HEK293 (cell line): ENCODE measurements at regions not wholly inside any gene's neighbourhood (a gene's known extent, or its start where the extent isn't known, plus 50 kb on each side); places are given as distances from the start of the nearest gene placed in this dataset.

Source experiments
- CTCF ChIA-PET: fragments of 350-600 bp; formaldehyde crosslinking; extraction: SDS; loops from one replicate; lab custom pipeline; 2021; ENCODE audit warnings: antibody characterized with exemption; lab: Yijun Ruan, JAX
- POLR2A ChIA-PET: fragments of 300-600 bp; formaldehyde crosslinking; extraction: SDS; loops from one replicate; lab custom pipeline; 2020; ENCODE audit warnings: antibody characterized with exemption, inconsistent platforms; lab: Yijun Ruan, JAX
- H3K27ac ChIP-seq: fragments of 200-500 bp; sonication (Bioruptor generic); 2 replicates; pipeline ENCODE4 v1.5.1; 2014; ENCODE audit warnings: low read depth, low read length, control low read depth, inconsistent platforms; ENCODE audit errors: extremely low read depth
- H3K36me3 ChIP-seq, 2 experiments: fragments of 200-500 bp in 1 of 2; sonication (Bioruptor generic) in 1 of 2; 1 replicate in 1 of 2; 2 replicates in 1 of 2; pipeline ENCODE4 v1.5.1; 2014 to 2017; ENCODE audit warnings: inconsistent platforms in 2 of 2, low read length in 2 of 2; ENCODE audit not compliant: control insufficient read depth in 2 of 2, insufficient read depth in 1 of 2
- H3K4me1 ChIP-seq: fragments of 200-500 bp; sonication (Bioruptor generic); 2 replicates; pipeline ENCODE4 v1.5.1; 2014; ENCODE audit warnings: mild to moderate bottlenecking, low read length, inconsistent platforms; ENCODE audit not compliant: control insufficient read depth, insufficient read depth
- H3K4me3 ChIP-seq: 2 replicates; pipeline ENCODE4 v1.5.1; 2011; ENCODE audit warnings: low read depth, mild to moderate bottlenecking, control low read depth, low read length, moderate library complexity
- H3K9me3 ChIP-seq: fragments of 200-500 bp; sonication (Bioruptor generic); 2 replicates; pipeline ENCODE4 v1.5.1; 2014; ENCODE audit warnings: low read depth, low read length, inconsistent platforms; ENCODE audit not compliant: control insufficient read depth, insufficient read depth
- GFI1B ChIP-seq: fragments of 450-650 bp; formaldehyde crosslinking; IDR thresholded peaks from 2 replicates; pipeline ENCODE4 v1.5.1; 2016; ENCODE audit warnings: missing biosample characterization, missing genetic modification characterization
- GLI4 ChIP-seq: fragments of 450-650 bp; formaldehyde crosslinking; IDR thresholded peaks from 2 replicates; pipeline ENCODE4 v1.5.1; 2016; ENCODE audit warnings: missing biosample characterization, missing genetic modification characterization
- GLIS2 ChIP-seq: fragments of 450-650 bp; formaldehyde crosslinking; IDR thresholded peaks from 2 replicates; pipeline ENCODE4 v1.5.1; 2016; ENCODE audit warnings: missing biosample characterization, missing genetic modification characterization
- MZF1 ChIP-seq: fragments of 450-650 bp; formaldehyde crosslinking; IDR thresholded peaks from 2 replicates; pipeline ENCODE4 v1.5.1; 2017; ENCODE audit warnings: missing biosample characterization, missing genetic modification characterization, borderline replicate concordance
- SCRT1 ChIP-seq: fragments of 450-650 bp; formaldehyde crosslinking; IDR thresholded peaks from 2 replicates; pipeline ENCODE4 v1.5.1; 2016; ENCODE audit warnings: missing biosample characterization, missing genetic modification characterization, borderline replicate concordance
- SP3 ChIP-seq: fragments of 450-650 bp; formaldehyde crosslinking; IDR thresholded peaks from 2 replicates; pipeline ENCODE4 v1.5.1; 2016; ENCODE audit warnings: missing biosample characterization, missing genetic modification characterization
- ZFP37 ChIP-seq: fragments of 450-650 bp; formaldehyde crosslinking; IDR thresholded peaks from 2 replicates; pipeline ENCODE4 v1.5.1; 2016; ENCODE audit warnings: missing biosample characterization, missing genetic modification characterization
- ZNF2 ChIP-seq: fragments of 450-650 bp; formaldehyde crosslinking; IDR thresholded peaks from 2 replicates; pipeline ENCODE4 v1.5.1; 2016; ENCODE audit warnings: missing biosample characterization, missing genetic modification characterization
- ZNF221 ChIP-seq: fragments of 450-650 bp; formaldehyde crosslinking; IDR thresholded peaks from 2 replicates; pipeline ENCODE4 v1.5.1; 2017; ENCODE audit warnings: missing biosample characterization, missing genetic modification characterization, borderline replicate concordance
- ZNF335 ChIP-seq: fragments of 450-650 bp; formaldehyde crosslinking; conservative IDR thresholded peaks from 2 replicates; pipeline ENCODE4 v1.5.1; 2016; ENCODE audit warnings: missing biosample characterization, missing genetic modification characterization
- ZNF391 ChIP-seq: fragments of 450-650 bp; formaldehyde crosslinking; IDR thresholded peaks from 2 replicates; pipeline ENCODE4 v1.5.1; 2016; ENCODE audit warnings: low read depth, missing biosample characterization, missing genetic modification characterization, borderline replicate concordance
- ZNF501 ChIP-seq: fragments of 450-650 bp; formaldehyde crosslinking; IDR thresholded peaks from 2 replicates; pipeline ENCODE4 v1.5.1; 2016; ENCODE audit warnings: missing biosample characterization, missing genetic modification characterization
- ZNF529 ChIP-seq: fragments of 450-650 bp; formaldehyde crosslinking; IDR thresholded peaks from 2 replicates; pipeline ENCODE4 v1.5.1; 2017; ENCODE audit warnings: missing genetic modification characterization, missing biosample characterization; ENCODE audit not compliant: insufficient replicate concordance
- ZNF670 ChIP-seq: fragments of 450-650 bp; formaldehyde crosslinking; IDR thresholded peaks from 2 replicates; pipeline ENCODE4 v1.5.1; 2016; ENCODE audit warnings: missing biosample characterization, missing genetic modification characterization, low read depth
- ZNF747 ChIP-seq: fragments of 450-650 bp; formaldehyde crosslinking; IDR thresholded peaks from 2 replicates; pipeline ENCODE4 v1.5.1; 2016; ENCODE audit warnings: missing biosample characterization, missing genetic modification characterization
- ZSCAN30 ChIP-seq: fragments of 450-650 bp; IDR thresholded peaks from 2 replicates; pipeline ENCODE4 v1.5.1; 2018; ENCODE audit warnings: missing biosample characterization, mild to moderate bottlenecking, missing genetic modification characterization, moderate library complexity
- TF ChIP-seq, protein P1 (sequence below): fragments of 450-650 bp; formaldehyde crosslinking; IDR thresholded peaks from 2 replicates; pipeline ENCODE4 v1.5.1; 2016; ENCODE audit warnings: missing biosample characterization, missing genetic modification characterization
- TF ChIP-seq, protein P2 (sequence below): fragments of 450-650 bp; formaldehyde crosslinking; IDR thresholded peaks from 2 replicates; pipeline ENCODE4 v1.5.1; 2016; ENCODE audit warnings: missing biosample characterization, missing genetic modification characterization, borderline replicate concordance
- TF ChIP-seq, protein P3 (sequence below): fragments of 450-650 bp; formaldehyde crosslinking; IDR thresholded peaks from 2 replicates; pipeline ENCODE4 v1.5.1; 2016; ENCODE audit warnings: missing biosample characterization, missing genetic modification characterization

DNA sequence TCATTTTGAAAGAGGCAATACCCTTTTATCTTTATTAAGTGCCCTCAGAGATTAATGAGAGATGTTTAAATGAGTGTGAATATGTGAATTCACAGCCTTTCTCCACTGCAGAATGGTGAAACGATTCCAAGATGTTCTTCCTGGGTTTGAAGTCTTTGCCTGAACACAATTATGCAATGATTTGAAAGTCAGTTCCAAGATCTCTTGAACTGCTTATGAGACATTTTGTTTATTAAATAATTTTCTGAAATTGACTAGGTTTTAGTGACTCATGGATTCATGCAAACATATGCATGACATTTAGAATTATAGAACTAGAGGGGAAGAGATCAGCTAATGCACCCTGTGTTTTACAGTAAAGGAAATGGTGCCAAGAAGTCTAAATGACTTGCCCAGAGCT, 118.1 kb upstream of the SLC38A2 start:
- POLR2A ChIA-PET: interaction anchor here (0.9 kb wide), 1 partner anchor 118 kb away, joined by 3 read pairs; the partner anchor contains the start of gene SLC38A2
- CTCF ChIA-PET: no interaction called here
- Histone ChIP-seq H3K9me3 (no peaks in the 10 kb centered on the region), H3K4me1 (peaks cover 12% of the 10 kb centered on the region), H3K36me3 (no peaks in the 10 kb centered on the region), H3K4me3 (no peak overlapping the region), H3K27ac (no peak overlapping the region)
- no peak for TF ChIP-seq ZNF391 (tag by site-specific recombination)
- no peak for TF ChIP-seq ZNF2 (tag by site-specific recombination)
- TF ChIP-seq MZF1: no peak
- TF ChIP-seq, protein P1, sequence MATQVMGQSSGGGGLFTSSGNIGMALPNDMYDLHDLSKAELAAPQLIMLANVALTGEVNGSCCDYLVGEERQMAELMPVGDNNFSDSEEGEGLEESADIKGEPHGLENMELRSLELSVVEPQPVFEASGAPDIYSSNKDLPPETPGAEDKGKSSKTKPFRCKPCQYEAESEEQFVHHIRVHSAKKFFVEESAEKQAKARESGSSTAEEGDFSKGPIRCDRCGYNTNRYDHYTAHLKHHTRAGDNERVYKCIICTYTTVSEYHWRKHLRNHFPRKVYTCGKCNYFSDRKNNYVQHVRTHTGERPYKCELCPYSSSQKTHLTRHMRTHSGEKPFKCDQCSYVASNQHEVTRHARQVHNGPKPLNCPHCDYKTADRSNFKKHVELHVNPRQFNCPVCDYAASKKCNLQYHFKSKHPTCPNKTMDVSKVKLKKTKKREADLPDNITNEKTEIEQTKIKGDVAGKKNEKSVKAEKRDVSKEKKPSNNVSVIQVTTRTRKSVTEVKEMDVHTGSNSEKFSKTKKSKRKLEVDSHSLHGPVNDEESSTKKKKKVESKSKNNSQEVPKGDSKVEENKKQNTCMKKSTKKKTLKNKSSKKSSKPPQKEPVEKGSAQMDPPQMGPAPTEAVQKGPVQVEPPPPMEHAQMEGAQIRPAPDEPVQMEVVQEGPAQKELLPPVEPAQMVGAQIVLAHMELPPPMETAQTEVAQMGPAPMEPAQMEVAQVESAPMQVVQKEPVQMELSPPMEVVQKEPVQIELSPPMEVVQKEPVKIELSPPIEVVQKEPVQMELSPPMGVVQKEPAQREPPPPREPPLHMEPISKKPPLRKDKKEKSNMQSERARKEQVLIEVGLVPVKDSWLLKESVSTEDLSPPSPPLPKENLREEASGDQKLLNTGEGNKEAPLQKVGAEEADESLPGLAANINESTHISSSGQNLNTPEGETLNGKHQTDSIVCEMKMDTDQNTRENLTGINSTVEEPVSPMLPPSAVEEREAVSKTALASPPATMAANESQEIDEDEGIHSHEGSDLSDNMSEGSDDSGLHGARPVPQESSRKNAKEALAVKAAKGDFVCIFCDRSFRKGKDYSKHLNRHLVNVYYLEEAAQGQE (tag by site-specific recombination): no peak
- TF ChIP-seq ZSCAN30 (tag by site-specific recombination): no peak
- TF ChIP-seq ZNF335 (tag by site-specific recombination): no peak
- TF ChIP-seq ZFP37 (tag by site-specific recombination): no peak
- TF ChIP-seq ZNF670: no peak
- no peak for TF ChIP-seq ZNF501

DNA sequence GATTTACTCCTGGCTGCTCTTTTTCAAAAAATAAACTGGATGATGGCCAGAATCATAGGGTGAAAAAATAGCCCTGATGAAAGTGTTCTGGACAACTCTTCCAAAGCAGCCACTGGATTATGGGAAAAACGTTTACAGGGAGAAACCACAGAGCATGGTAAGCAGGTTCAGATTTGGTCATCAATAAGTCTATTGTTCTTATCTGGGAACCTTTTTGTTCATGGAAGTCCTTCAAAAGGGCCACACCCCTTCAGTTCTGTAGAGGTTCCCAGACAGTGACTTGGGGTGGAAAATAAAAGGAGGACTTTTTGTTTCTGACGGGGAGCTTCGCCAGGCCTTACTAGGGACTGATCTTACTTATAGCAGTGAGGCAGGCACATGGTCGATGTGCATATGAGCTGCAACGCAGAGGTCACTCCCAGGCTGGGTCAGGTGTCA, 117.4 kb upstream of the SLC38A2 start:
- Histone ChIP-seq H3K4me1 (peaks cover 12% of the 10 kb centered on the region), H3K9me3 (no peaks in the 10 kb centered on the region), H3K36me3 (no peaks in the 10 kb centered on the region), H3K27ac (no peak overlapping the region), H3K4me3 (no peak overlapping the region)
- CTCF ChIA-PET: no interaction called here
- POLR2A ChIA-PET: interaction anchor here (0.9 kb wide), 1 partner anchor 117 kb away, joined by 3 read pairs; the partner anchor contains the start of gene SLC38A2
- TF ChIP-seq, protein P2, sequence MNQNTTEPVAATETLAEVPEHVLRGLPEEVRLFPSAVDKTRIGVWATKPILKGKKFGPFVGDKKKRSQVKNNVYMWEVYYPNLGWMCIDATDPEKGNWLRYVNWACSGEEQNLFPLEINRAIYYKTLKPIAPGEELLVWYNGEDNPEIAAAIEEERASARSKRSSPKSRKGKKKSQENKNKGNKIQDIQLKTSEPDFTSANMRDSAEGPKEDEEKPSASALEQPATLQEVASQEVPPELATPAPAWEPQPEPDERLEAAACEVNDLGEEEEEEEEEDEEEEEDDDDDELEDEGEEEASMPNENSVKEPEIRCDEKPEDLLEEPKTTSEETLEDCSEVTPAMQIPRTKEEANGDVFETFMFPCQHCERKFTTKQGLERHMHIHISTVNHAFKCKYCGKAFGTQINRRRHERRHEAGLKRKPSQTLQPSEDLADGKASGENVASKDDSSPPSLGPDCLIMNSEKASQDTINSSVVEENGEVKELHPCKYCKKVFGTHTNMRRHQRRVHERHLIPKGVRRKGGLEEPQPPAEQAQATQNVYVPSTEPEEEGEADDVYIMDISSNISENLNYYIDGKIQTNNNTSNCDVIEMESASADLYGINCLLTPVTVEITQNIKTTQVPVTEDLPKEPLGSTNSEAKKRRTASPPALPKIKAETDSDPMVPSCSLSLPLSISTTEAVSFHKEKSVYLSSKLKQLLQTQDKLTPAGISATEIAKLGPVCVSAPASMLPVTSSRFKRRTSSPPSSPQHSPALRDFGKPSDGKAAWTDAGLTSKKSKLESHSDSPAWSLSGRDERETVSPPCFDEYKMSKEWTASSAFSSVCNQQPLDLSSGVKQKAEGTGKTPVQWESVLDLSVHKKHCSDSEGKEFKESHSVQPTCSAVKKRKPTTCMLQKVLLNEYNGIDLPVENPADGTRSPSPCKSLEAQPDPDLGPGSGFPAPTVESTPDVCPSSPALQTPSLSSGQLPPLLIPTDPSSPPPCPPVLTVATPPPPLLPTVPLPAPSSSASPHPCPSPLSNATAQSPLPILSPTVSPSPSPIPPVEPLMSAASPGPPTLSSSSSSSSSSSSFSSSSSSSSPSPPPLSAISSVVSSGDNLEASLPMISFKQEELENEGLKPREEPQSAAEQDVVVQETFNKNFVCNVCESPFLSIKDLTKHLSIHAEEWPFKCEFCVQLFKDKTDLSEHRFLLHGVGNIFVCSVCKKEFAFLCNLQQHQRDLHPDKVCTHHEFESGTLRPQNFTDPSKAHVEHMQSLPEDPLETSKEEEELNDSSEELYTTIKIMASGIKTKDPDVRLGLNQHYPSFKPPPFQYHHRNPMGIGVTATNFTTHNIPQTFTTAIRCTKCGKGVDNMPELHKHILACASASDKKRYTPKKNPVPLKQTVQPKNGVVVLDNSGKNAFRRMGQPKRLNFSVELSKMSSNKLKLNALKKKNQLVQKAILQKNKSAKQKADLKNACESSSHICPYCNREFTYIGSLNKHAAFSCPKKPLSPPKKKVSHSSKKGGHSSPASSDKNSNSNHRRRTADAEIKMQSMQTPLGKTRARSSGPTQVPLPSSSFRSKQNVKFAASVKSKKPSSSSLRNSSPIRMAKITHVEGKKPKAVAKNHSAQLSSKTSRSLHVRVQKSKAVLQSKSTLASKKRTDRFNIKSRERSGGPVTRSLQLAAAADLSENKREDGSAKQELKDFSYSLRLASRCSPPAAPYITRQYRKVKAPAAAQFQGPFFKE (tag by site-specific recombination): no peak
- TF ChIP-seq SCRT1 (tag by site-specific recombination) (no peak), ZNF221 (no peak), ZSCAN30 (tag by site-specific recombination) (no peak), GLI4 (tag by site-specific recombination) (no peak), ZNF747 (tag by site-specific recombination) (no peak), GLIS2 (tag by site-specific recombination) (no peak), SP3 (tag by site-specific recombination) (no peak), ZNF529 (tag by site-specific recombination) (no peak), GFI1B (no peak)
- TF ChIP-seq, protein P3, sequence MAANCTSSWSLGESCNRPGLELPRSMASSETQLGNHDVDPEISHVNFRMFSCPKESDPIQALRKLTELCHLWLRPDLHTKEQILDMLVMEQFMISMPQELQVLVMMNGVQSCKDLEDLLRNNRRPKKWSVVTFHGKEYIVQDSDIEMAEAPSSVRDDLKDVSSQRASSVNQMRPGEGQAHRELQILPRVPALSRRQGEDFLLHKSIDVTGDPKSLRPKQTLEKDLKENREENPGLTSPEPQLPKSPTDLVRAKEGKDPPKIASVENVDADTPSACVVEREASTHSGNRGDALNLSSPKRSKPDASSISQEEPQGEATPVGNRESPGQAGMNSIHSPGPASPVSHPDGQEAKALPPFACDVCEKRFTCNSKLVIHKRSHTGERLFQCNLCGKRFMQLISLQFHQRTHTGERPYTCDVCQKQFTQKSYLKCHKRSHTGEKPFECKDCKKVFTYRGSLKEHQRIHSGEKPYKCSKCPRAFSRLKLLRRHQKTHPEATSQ (tag by site-specific recombination): no peak
